ENCODE measurements at regions not wholly inside any gene's neighbourhood (a gene's known extent, or its start where the extent isn't known, plus 50 kb on each side); places are given as distances from the start of the nearest gene placed in this dataset.

GRCh38 chr3:99084156-99084555, 182.7 kb upstream of the DCBLD2 start:
- DNase-seq = no peak

GRCh38 chr3:99071096-99071495, 169.6 kb upstream of the DCBLD2 start:
- intact Hi-C loops (cut with DNase I; ENCODE audit: low total_unique reads) = no loop called here
- H3K27me3 ChIP-seq = no peaks in the 10 kb centered on the region
- no peak overlapping the region for H3K27ac ChIP-seq
- DNase-seq = no peak
- no peaks in the 10 kb centered on the region for H3K4me1 ChIP-seq
- no peaks in the 10 kb centered on the region for H3K9me3 ChIP-seq
- TF ChIP-seq CTCF (IDR thresholded peaks at IDR 0.05) (no peak), POLR2A (IDR thresholded peaks at IDR 0.05) (no peak)
- no peak overlapping the region for H3K4me3 ChIP-seq
- H3K36me3 ChIP-seq = no peaks in the 10 kb centered on the region

More at GRCh38 chr3:99084156-99084555, 182.7 kb upstream of the DCBLD2 start:
- Histone ChIP-seq H3K27ac (no peak overlapping the region), H3K36me3 (no peaks in the 10 kb centered on the region), H3K4me1 (no peaks in the 10 kb centered on the region), H3K4me3 (no peak overlapping the region), H3K27me3 (no peaks in the 10 kb centered on the region), H3K9me3 (no peaks in the 10 kb centered on the region)
- intact Hi-C loops (cut with DNase I; ENCODE audit: low total_unique reads) = no loop called here
- TF ChIP-seq POLR2A (IDR thresholded peaks at IDR 0.05) = no peak
- TF ChIP-seq CTCF (IDR thresholded peaks at IDR 0.05) = no peak

GRCh38 chr3:99069973-99070372, 168.5 kb upstream of the DCBLD2 start:
- Histone ChIP-seq H3K4me3 (no peak overlapping the region), H3K27me3 (no peaks in the 10 kb centered on the region), H3K36me3 (no peaks in the 10 kb centered on the region), H3K9me3 (no peaks in the 10 kb centered on the region), H3K27ac (no peak overlapping the region), H3K4me1 (no peaks in the 10 kb centered on the region)
- intact Hi-C loops (cut with DNase I; ENCODE audit: low total_unique reads) = no loop called here
- TF ChIP-seq POLR2A (IDR thresholded peaks at IDR 0.05) (no peak), CTCF (IDR thresholded peaks at IDR 0.05) (no peak)
- no peak for DNase-seq

GRCh38 chr3:99066863-99067262, 165.4 kb upstream of the DCBLD2 start:
- Histone ChIP-seq H3K27ac (no peak overlapping the region), H3K4me3 (no peak overlapping the region)
- no peak for TF ChIP-seq CTCF (IDR thresholded peaks at IDR 0.05)
- no peak for TF ChIP-seq POLR2A (IDR thresholded peaks at IDR 0.05)

GRCh38 chr3:99049164-99049563, 147.7 kb upstream of the DCBLD2 start:
- TF ChIP-seq POLR2A (IDR thresholded peaks at IDR 0.05) (no peak), CTCF (IDR thresholded peaks at IDR 0.05) (no peak)
- no peak overlapping the region for H3K4me3 ChIP-seq
- H3K4me1 ChIP-seq = no peaks in the 10 kb centered on the region
- no peak overlapping the region for H3K27ac ChIP-seq
- H3K27me3 ChIP-seq = no peaks in the 10 kb centered on the region
- H3K9me3 ChIP-seq = no peaks in the 10 kb centered on the region
- no peaks in the 10 kb centered on the region for H3K36me3 ChIP-seq
- intact Hi-C loops (cut with DNase I; ENCODE audit: low total_unique reads) = no loop called here
- no peak for DNase-seq

More at GRCh38 chr3:99066863-99067262, 165.4 kb upstream of the DCBLD2 start:
- Histone ChIP-seq H3K9me3 (no peaks in the 10 kb centered on the region), H3K27me3 (no peaks in the 10 kb centered on the region), H3K4me1 (no peaks in the 10 kb centered on the region), H3K36me3 (no peaks in the 10 kb centered on the region)
- intact Hi-C loops (cut with DNase I; ENCODE audit: low total_unique reads) = no loop called here
- DNase-seq = no peak

Measured in uterus (tissue), 3 donors.